ENCODE measurements at regions not wholly inside any gene's neighbourhood (a gene's known extent, or its start where the extent isn't known, plus 50 kb on each side); places are given as distances from the start of the nearest gene placed in this dataset.
"Not testable (repeated sequence)": the region's sequence is repeated elsewhere in the genome, so short reads cannot be mapped to it uniquely, and the experiment has no call there.

DNA sequence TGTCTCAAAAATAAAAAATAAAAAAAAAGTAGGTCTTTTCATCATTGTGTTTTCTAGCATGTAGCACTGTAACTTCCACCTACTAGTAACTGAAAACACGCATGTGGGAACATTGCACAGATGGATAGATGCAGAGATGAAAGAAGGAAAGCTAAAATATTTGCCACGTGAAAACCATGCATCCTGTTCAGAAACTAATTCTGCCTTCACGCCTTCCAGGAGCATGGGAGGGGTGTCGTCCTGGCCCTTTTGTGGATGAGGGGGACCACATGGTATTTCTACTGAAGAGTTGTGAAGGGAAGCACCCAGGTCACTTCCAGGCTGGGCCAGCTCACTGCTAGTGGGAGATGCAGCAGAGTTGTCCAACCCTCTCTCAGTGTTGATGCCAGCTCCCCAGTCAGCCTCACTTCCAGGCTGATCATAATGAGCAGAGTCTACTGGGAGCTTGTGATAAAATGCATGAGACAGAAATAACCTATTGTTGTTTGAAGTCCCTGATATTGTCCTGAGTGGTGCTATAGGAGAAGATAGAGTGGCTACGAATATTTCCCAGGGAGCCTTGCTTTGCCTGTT is 287.1 kb upstream of the CELF2 start:
- DNase-seq (ENCODE audit: extremely low read depth in 1 of 2, low read depth in 1 of 2), result no peak

GRCh38 chr10:10731366-10731765 is 286.3 kb upstream of the CELF2 start:
- no peak for DNase-seq (ENCODE audit: extremely low read depth in 1 of 2, low read depth in 1 of 2)

DNA sequence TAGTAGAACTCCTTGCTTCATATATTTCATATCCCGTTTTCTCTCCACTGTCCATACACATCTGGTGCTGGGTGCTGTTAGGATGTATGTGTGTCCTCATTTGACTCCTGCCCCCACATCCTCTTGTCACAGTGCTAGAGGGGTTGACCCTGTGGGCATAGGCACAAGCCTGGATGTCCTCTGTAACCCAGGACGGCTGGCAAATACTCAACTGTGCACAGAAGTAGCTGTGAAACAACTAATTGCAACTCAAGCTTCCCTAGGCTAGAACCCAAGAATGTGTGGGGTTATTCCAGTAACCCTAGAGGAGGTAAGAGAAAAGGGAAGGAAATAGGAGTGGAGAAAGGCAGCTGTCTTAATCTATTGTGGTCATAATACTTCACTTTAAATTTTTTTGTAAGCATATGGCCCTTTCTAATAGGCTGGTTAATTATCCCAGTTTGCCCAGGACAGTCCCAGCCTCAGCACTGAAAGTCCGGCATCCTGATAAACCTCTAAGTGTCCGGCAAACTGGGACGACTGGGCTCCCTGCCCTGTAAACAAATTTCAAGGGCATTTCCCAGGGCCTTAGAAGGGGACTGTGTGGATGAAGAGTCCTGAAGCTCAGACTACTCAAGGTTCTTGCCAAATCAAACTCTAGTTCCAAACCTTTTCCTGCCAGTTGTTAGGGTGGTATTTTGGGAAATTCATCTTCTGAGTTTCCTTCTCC is 283.2 kb upstream of the CELF2 start:
- DNase-seq (ENCODE audit: extremely low read depth in 1 of 2, low read depth in 1 of 2), result no peak

GRCh38 chr10:10745291-10745690 is 272.4 kb upstream of the CELF2 start:
- DNase-seq (ENCODE audit: extremely low read depth in 1 of 2, low read depth in 1 of 2), result no peak

DNA sequence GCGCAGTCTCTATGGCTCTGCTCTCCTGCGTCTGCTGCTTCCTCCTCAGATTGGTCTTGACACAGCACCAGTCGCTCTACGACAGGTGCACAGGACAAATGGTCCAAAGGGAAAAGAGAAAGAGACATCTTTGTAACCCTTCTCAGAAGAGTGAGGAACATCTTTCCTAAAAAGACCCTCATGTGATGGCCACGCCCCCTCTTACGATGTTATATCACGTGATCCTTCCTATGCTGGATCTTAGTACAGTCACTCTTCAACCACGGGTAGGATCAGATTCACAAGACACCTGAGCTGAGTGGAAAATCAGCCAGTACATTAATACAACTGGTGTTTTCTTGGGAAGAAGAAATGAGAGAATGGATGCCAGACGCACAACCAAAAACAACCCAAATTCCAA is 262.2 kb upstream of the CELF2 start:
- DNase-seq (ENCODE audit: extremely low read depth in 1 of 2, low read depth in 1 of 2), result no peak

DNA sequence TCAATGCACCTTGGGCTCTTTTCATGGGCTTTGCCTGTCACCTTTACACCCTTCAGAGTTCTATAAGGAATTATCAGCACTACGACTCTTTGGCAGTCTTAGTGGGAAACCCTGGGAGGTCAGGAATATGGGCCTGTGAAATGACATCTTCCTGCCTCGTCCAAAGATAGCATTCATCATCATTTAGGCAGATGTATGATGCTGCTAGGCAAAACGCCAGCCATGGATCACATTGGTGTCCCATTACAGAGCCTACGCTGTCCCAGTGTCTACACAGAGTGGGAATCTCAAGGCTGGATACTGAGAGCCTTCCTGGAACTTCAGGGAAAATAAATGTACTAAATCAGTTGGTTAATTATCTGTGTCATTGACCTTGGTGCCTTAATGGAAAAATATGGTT is 259.4 kb upstream of the CELF2 start:
- no peak for DNase-seq (ENCODE audit: extremely low read depth in 1 of 2, low read depth in 1 of 2)

DNA sequence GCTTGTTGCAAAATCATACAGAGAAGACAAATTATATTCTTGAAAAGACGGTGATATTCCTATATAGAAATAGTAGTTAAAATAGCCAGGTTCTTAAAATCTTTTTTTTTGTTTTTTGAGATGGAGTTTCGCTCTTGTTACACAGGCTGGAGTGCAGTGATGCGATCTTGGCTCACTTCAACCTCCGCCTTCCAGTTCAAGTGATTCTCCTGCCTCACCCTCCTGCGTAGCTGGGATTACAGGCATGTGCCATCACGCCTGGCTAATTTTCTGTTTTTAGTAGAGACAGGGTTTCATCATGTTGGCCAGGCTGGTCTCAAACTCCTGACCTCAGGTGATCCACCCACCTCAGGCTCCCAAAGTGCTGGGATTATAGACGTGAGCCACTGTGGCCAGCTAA is 257.9 kb upstream of the CELF2 start:
- DNase-seq (ENCODE audit: extremely low read depth in 1 of 2, low read depth in 1 of 2), result not testable (repeated sequence)

GRCh38 chr10:10765017-10765416 is 252.7 kb upstream of the CELF2 start:
- no peak for DNase-seq (ENCODE audit: extremely low read depth in 1 of 2, low read depth in 1 of 2)

DNA sequence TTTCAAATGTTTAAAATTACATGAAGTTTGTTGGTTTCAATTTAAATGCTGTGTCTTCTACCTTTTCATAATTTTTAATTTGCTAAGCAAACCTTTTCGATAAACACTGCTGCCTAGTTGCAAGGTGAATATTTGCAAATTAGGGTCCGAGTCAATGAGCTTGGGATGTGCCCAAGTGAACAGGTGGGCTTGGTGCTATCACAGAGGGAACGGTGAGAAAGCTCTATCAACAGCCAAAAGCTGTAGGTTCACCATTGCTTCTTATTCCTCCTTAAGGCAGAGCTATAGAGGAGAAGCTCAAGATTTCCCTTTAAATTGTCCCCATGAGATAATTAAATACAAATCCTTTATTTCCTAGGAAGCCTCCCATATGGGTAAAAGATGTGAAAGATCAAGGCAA is 245.3 kb upstream of the CELF2 start:
- no peak for DNase-seq (ENCODE audit: extremely low read depth in 1 of 2, low read depth in 1 of 2)

DNA sequence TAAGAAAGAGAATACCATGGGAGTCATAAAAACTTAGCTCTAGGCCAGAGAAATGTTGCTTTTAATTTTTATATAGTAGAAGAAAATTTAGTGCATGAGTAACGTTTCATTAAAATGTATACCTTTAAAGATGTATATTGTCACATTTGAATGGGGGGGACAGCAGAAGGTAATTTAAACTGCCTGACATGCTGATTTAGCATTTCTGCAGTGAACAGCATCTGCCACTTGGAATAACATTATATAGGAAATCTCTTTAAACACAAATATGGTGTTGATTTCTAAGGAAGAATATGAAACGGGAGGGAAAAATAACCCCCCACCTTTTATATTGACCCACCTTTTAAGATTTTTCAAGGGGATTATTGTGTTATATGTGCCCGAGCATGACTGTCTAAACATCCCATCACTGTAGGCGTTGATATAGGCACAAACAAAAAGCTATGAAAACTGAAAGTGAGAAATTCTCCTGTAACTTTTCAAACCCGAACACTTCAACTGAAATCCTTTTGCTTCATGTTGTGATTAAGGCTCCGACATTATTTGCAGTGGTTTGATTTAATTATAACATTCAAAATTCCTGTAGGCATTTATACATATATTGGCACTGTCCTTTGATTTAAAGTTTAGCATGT is 244.7 kb upstream of the CELF2 start:
- DNase-seq (ENCODE audit: extremely low read depth in 1 of 2, low read depth in 1 of 2), result no peak

DNA sequence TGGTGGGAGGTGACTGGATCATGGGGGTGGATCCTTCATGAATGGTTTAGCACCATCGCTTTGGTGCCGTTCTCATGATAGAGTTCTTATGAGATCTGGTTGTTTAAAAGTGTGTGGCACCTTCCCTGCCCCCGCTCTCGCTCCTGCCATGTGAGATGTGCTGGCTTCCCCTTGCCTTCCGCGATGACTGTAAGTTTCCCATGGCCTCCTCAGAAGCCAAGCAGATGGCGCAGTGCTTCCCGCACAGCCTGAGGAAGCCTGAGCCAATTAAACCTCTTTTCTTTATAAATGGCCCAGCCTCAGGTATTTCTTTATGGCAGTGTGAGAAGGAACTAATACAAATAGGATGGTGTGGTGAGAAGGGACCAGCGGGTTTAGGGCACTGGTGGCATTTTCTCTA is 243.3 kb upstream of the CELF2 start:
- DNase-seq (ENCODE audit: extremely low read depth in 1 of 2, low read depth in 1 of 2), result no peak

DNA sequence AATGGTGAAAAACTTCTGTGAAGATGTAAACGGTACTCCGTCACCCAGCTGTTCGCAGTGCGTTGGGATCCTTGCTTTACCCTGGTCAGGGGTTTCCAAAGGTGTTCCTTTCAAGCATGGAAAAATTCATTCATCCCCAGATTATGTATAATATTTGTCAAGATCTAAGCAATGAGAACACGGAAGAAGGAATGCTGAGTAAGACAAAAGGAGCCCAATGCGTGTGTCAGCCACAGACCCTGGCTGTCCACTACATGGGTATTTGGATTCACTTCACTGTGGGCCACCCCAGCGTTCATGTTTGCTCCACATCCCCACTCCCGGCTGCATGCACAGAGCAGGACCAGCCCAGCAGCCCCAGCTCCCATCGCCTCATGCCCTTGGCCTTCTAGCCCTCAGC is 241.3 kb upstream of the CELF2 start:
- no peak for DNase-seq (ENCODE audit: extremely low read depth in 1 of 2, low read depth in 1 of 2)

DNA sequence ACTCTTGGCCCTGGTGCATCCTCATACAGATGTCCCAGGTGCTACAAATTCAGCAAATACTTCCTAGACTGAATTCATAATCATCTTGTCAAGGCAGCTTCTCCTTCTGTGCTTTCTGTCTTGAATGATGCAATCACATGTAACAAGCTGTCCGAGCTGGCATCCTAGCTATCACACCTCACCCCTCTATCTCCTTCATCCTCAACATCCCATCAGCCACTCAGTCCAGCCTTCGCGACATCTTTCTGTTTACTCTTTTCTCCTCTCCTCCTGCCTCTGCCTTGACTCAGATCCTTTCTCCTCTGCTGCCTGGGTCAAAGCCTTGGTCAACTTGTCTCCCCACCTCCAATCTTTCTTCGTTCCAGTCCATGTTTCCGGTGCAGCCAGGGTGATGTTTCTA is 240.4 kb upstream of the CELF2 start:
- no peak for DNase-seq (ENCODE audit: extremely low read depth in 1 of 2, low read depth in 1 of 2)

DNA sequence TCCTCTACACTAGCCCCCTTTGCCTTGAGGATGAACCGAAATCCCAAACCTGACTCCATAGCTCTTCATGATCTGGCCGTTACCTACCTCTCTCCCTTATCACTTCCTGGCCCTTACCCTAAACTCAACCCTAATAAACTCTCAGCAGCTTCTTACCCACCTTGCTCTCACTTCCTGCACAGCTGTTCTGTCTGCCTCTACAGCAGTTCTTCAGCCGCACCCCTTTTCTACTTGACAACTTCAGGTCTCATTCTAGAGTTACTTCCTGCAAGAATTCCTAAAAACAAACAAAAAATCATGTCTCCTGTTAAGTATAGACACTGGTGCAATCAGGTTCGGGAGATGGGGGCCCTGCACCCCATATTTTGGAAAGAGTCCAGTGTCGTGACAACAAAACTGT is 239.9 kb upstream of the CELF2 start:
- DNase-seq (ENCODE audit: extremely low read depth in 1 of 2, low read depth in 1 of 2), result no peak

DNA sequence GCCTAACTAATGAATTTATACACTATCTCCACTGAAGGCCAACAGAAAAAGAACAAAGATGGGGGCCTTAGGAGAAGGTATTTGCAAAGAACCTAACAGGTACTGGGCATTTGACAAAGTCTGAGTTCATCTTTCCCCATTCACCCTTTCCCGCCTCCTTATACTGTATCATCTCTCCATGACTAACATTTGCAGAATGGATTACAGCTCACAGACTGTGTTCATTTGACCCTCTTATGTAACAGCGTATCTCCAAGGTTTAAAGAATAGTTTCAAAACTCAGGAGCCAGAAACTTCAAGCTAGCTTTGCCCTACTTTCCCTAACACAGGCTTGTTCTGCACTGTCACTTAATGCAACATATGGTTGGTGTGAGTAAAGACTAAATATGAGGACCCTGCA is 238.7 kb upstream of the CELF2 start:
- DNase-seq (ENCODE audit: extremely low read depth in 1 of 2, low read depth in 1 of 2), result no peak

DNA sequence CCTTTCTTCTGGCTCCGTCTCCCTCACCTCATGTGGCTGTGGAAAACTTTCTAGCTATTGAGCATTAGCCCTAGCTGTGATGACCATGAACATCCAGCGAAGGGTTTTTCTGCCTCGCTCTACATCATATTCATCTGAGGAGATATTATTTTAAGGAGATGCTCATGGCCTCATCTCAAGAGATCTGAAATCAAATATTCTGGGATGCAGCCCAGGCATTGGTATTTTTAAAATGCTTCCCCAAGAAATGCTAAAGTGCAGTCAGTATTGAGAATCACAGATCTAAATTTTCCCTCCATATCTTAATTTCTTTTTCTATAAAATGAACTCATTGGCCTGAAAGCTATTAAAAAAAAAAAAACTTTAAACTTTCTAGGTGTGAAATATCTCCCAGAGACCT is 238.2 kb upstream of the CELF2 start:
- DNase-seq (ENCODE audit: extremely low read depth in 1 of 2, low read depth in 1 of 2), result no peak

DNA sequence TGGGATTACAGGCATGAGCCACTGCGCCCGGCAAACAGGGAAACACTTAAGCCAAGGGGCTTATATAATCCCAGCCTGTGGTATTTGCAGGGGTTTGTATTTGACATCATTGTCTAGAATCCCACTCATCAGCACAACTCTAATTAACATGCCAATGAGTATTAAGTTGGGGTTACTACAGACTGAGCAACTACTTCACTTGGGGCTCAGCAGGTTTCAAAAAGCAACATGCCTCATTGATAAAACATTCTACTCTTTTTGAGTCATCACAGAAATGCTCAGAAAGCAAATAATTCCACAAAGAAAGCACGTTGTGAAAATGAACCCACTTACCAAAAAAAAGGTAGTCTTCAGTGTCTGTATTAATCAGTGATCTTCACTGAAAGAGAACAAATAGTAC is 236.9 kb upstream of the CELF2 start:
- DNase-seq (ENCODE audit: extremely low read depth in 1 of 2, low read depth in 1 of 2), result no peak

- no peak for DNase-seq (ENCODE audit: extremely low read depth in 1 of 2, low read depth in 1 of 2)
These were observed 235.1 kb upstream of the CELF2 start for GRCh38 chr10:10782603-10783002.

- DNase-seq (ENCODE audit: extremely low read depth in 1 of 2, low read depth in 1 of 2), result no peak
These were observed 232.0 kb upstream of the CELF2 start for GRCh38 chr10:10785627-10786026.

DNA sequence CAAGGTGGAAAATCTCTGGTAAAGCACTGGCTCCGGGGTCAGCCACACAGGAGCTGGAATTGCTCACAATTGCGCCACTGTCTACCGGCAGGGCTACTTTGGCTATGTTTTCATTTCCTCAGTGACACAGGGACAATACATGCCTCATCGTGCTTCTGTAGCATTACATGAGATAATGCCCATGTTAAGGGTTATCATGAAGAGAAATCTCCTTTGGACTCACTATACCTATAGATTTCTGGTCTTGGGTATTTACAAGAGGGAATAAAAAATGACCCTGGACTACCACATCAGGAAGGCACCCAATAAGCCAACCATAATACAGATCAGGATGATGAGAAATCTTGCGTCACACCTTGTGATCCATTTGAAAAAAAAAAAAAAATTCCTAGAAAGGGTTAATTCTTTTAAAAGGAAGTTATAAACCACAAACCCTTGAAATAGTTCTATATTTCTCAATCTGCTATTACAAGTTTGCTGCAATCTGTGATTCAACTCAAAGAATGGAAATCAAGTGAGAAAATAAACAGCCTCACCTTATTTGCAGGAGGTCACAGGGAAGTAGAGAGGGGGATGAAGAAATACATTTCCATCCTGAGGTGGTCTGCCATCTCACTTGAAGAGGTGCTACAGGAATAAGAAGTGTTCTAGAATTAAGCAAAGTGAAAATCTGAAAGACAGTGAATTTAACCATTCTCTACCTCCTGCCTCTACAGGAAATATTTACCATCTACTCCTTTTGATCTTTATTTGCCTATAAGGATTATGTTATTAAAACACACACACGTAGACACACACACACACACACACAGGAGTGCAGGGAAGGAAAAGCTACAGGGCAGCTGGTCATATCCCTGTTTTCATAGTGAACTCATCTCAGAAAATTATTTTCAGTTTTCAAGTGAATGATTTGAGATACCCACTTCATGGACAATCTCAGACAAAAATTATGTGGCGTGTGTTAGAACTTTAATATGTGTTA is 231.3 kb upstream of the CELF2 start:
- no peak for DNase-seq (ENCODE audit: extremely low read depth in 1 of 2, low read depth in 1 of 2)

GRCh38 chr10:10787586-10787985 is 230.1 kb upstream of the CELF2 start:
- no peak for DNase-seq (ENCODE audit: extremely low read depth in 1 of 2, low read depth in 1 of 2)

All from stimulated activated CD8-positive, alpha-beta memory T cell treated with anti-CD3 and anti-CD28 coated beads, Interleukin-7, amount 100 ng/mL, for 48 hours (primary cell).